IMR-90 (cell line): ENCODE measurements at regions not wholly inside any gene's neighbourhood (a gene's known extent, or its start where the extent isn't known, plus 50 kb on each side); places are given as distances from the start of the nearest gene placed in this dataset.
"Not testable (repeated sequence)": the region's sequence is repeated elsewhere in the genome, so short reads cannot be mapped to it uniquely, and the experiment has no call there.

Experiments used
- ATAC-seq: fragments of 200-7000 bp; cut with Tn5 transposase; 2 replicates; pipeline ENCODE4 v1.9.1; 2020; ENCODE audit warnings: low read depth, mild to moderate bottlenecking, moderate library complexity
- BruUV-seq: library from RNA; stranded (reverse); fragments of 400-500 nt; replicated peaks from 2 replicates; lab custom pipeline; 2021; lab: Mats Ljungman, UMichigan
- CTCF ChIA-PET: fragments of 300-600 bp; formaldehyde crosslinking; extraction: SDS; loops from one replicate; lab custom pipeline; 2021; ENCODE audit warnings: antibody characterized with exemption; lab: Yijun Ruan, JAX
- POLR2A ChIA-PET: fragments of 300-600 bp; sonication (Branson Sonifier 250); formaldehyde crosslinking; loops from one replicate; lab custom pipeline; 2022; ENCODE audit warnings: antibody characterized with exemption; ENCODE audit not compliant: unreplicated experiment; lab: Charles Lee
- DNase-seq: peaks from one replicate; pipeline ENCODE4 v3.0.0; 2013
- H2AFZ ChIP-seq: replicated peaks from 2 replicates; pipeline ENCODE3; 2013; ENCODE audit warnings: low read length, mild to moderate bottlenecking; ENCODE audit not compliant: poor library complexity
- H2AK5ac ChIP-seq: 2 replicates; pipeline ENCODE4 v1.6.1; 2013; ENCODE audit warnings: low read depth, low read length, inconsistent platforms
- H2AK9ac ChIP-seq: replicated peaks from 2 replicates; pipeline ENCODE3; 2013; ENCODE audit warnings: mild to moderate bottlenecking, low read depth, low read length, moderate library complexity; ENCODE audit not compliant: poor library complexity
- H2BK120ac ChIP-seq: 2 replicates; pipeline ENCODE4 v1.6.1; 2013; ENCODE audit warnings: low read depth, low read length, inconsistent platforms
- H2BK15ac ChIP-seq: 3 replicates; pipeline ENCODE4 v1.6.1; 2013; ENCODE audit warnings: low read depth, low read length, inconsistent platforms
- H2BK20ac ChIP-seq: 2 replicates; pipeline ENCODE4 v1.6.1; 2013; ENCODE audit warnings: low read depth, mild to moderate bottlenecking, inconsistent platforms, low read length, moderate library complexity
- H2BK5ac ChIP-seq: 2 replicates; pipeline ENCODE4 v1.6.1; 2013; ENCODE audit warnings: mild to moderate bottlenecking, low read depth, low read length, inconsistent platforms; ENCODE audit not compliant: poor library complexity, severe bottlenecking
- H3K14ac ChIP-seq: replicated peaks from 2 replicates; pipeline ENCODE4 v1.6.1; 2013; ENCODE audit warnings: low read depth, low read length, inconsistent platforms
- H3K18ac ChIP-seq: 2 replicates; pipeline ENCODE4 v1.6.1; 2013; ENCODE audit warnings: low read depth, low read length, control low read depth
- H3K23ac ChIP-seq: 2 replicates; pipeline ENCODE4 v1.6.1; 2013; ENCODE audit warnings: low read depth, low read length, inconsistent platforms
- H3K27ac ChIP-seq: 2 replicates; pipeline ENCODE4 v1.5.1; 2013; ENCODE audit warnings: mild to moderate bottlenecking, control low read depth, low read length; ENCODE audit not compliant: insufficient read depth
- H3K27me3 ChIP-seq: 2 replicates; pipeline ENCODE4 v1.6.1; 2013; ENCODE audit warnings: low read length; ENCODE audit not compliant: control insufficient read depth, insufficient read depth
- H3K36me3 ChIP-seq: 2 replicates; pipeline ENCODE4 v1.6.1; 2013; ENCODE audit warnings: low read length, mixed read lengths; ENCODE audit not compliant: control insufficient read depth, insufficient read depth
- H3K4ac ChIP-seq: 2 replicates; pipeline ENCODE4 v1.6.1; 2013; ENCODE audit warnings: low read depth, low read length, inconsistent platforms
- H3K4me1 ChIP-seq: 2 replicates; pipeline ENCODE4 v1.6.1; 2013; ENCODE audit warnings: low read length, mixed read lengths; ENCODE audit not compliant: control insufficient read depth, insufficient read depth
- H3K4me2 ChIP-seq: 2 replicates; pipeline ENCODE4 v1.6.1; 2013; ENCODE audit warnings: low read depth, mild to moderate bottlenecking, control low read depth, low read length, moderate library complexity
- H3K4me3 ChIP-seq: 2 replicates; pipeline ENCODE4 v1.5.1; 2013; ENCODE audit warnings: low read depth, mild to moderate bottlenecking, control low read depth, low read length, moderate library complexity; ENCODE audit not compliant: insufficient read depth
- H3K56ac ChIP-seq: 2 replicates; pipeline ENCODE4 v1.6.1; 2013; ENCODE audit warnings: low read length, inconsistent platforms; ENCODE audit not compliant: insufficient read depth; ENCODE audit errors: extremely low read depth
- H3K79me1 ChIP-seq, 2 experiments: 2 replicates each; pipeline ENCODE4 v1.6.1; 2013; ENCODE audit warnings: low read length in 2 of 2, inconsistent platforms in 1 of 2, low read depth in 1 of 2
- H3K9ac ChIP-seq: 2 replicates; pipeline ENCODE4 v1.6.1; 2013; ENCODE audit warnings: low read depth, low read length, control low read depth
- H3K9me1 ChIP-seq: 2 replicates; pipeline ENCODE4 v1.6.1; 2013; ENCODE audit warnings: low read length, inconsistent platforms; ENCODE audit not compliant: insufficient read depth
- H3K9me3 ChIP-seq: 2 replicates; pipeline ENCODE4 v1.6.1; 2013; ENCODE audit warnings: low read length; ENCODE audit not compliant: control insufficient read depth, insufficient read depth
- H4K20me1 ChIP-seq: 2 replicates; pipeline ENCODE4 v1.6.1; 2013; ENCODE audit warnings: low read length, inconsistent platforms; ENCODE audit not compliant: insufficient read depth
- H4K5ac ChIP-seq: 2 replicates; pipeline ENCODE4 v1.6.1; 2013; ENCODE audit warnings: mild to moderate bottlenecking, low read depth, low read length, control low read depth
- H4K8ac ChIP-seq, 2 experiments: 2 replicates each; pipeline ENCODE4 v1.6.1; 2013; ENCODE audit warnings: low read depth in 2 of 2, low read length in 2 of 2, control low read depth in 1 of 2, inconsistent platforms in 1 of 2
- H4K91ac ChIP-seq: 2 replicates; pipeline ENCODE4 v1.6.1; 2013; ENCODE audit warnings: low read depth, low read length, inconsistent platforms; ENCODE audit not compliant: insufficient read depth
- MAFK ChIP-seq: IDR thresholded peaks from 2 replicates; pipeline ENCODE4 v1.6.1; 2012; ENCODE audit warnings: low read depth, low read length, improper control_type of control experiment
- MAZ ChIP-seq: IDR thresholded peaks from 2 replicates; pipeline ENCODE4 v1.6.1; 2012; ENCODE audit warnings: low read depth, mild to moderate bottlenecking, low read length, improper control_type of control experiment, moderate library complexity, borderline replicate concordance
- RCOR1 ChIP-seq: IDR thresholded peaks from 2 replicates; pipeline ENCODE4 v1.6.1; 2012; ENCODE audit warnings: mild to moderate bottlenecking, low read length, improper control_type of control experiment; ENCODE audit not compliant: insufficient replicate concordance
- whole genome bisulfite sequencing, 2 experiments: methylation state at CpG; one replicate each; pipeline versions ENCODE4 v1.1.5 to v1.1.7; 2013; ENCODE audit warnings: missing lambda C conversion rate in 2 of 2; ENCODE audit not compliant: insufficient read length in 1 of 2; ENCODE audit errors: extremely low coverage in 2 of 2; 5-methylcytosine and 5-hydroxymethylcytosine counted together
- dilution Hi-C: fragments of 300-500 bp; cut with HindIII; formaldehyde crosslinking; loops from one replicate; pipeline ENCODE4 v1.14.3; 2018; ENCODE audit warnings: low sequenced_read_pairs; ENCODE audit not compliant: unreplicated experiment
- in situ Hi-C: fragments of 300-500 bp; cut with MboI; formaldehyde crosslinking; loops from 3 replicates; pipeline ENCODE4 v1.14.3; 2019; ENCODE audit warnings: low sequenced_read_pairs, inconsistent platforms, mixed read lengths
- intact Hi-C: fragments of 100-400 bp; cut with micrococcal nuclease; formaldehyde crosslinking; loops from 2 replicates; pipeline ENCODE4 v1.10.0; 2022

GRCh38 chr9:7432989-7433388, 366.6 kb downstream of the DMAC1 start:
- no peaks in the 10 kb centered on the region; the same call in 1 of the 2 replicates for H3K27me3 ChIP-seq
- H2BK5ac ChIP-seq = no peak overlapping the region
- no TSS peak for BruUV-seq
- H3K18ac ChIP-seq = no peak overlapping the region
- H2AK9ac ChIP-seq = no peak overlapping the region
- ChIA-PET CTCF (no interaction called here), POLR2A (no interaction called here)
- H3K4me3 ChIP-seq = no peak overlapping the region
- H2BK15ac ChIP-seq = no peak overlapping the region
- WGBS, 2 experiments = 100% methylated on average over 2 of the region's 2 CpGs; no CpG with 5 or more reads in 1 of the 2 experiments
- no peak overlapping the region for H4K91ac ChIP-seq
- H3K79me1 ChIP-seq = no peaks in the 10 kb centered on the region
- no peak overlapping the region for H3K56ac ChIP-seq
- H2BK20ac ChIP-seq = no peak overlapping the region
- no peak overlapping the region for H4K5ac ChIP-seq
- no peak for DNase-seq
- no peaks in the 10 kb centered on the region for H3K4me1 ChIP-seq
- H3K23ac ChIP-seq = no peak overlapping the region
- dilution Hi-C loops = no loop called here
- H2AFZ ChIP-seq = no peak overlapping the region
- H3K36me3 ChIP-seq = no peaks in the 10 kb centered on the region
- in situ Hi-C loops = no loop called here
- intact Hi-C loops = no loop called here
- no peaks in the 10 kb centered on the region for H4K20me1 ChIP-seq
- H2BK120ac ChIP-seq = no peak overlapping the region
- no peak overlapping the region for H4K8ac ChIP-seq
- H3K9ac ChIP-seq = no peak overlapping the region
- H3K4me2 ChIP-seq = no peak overlapping the region
- H3K9me3 ChIP-seq = 0 out of 2 replicates have a peak, but pooled peaks cover 1% of the 10 kb centered on the region
- no peak for TF ChIP-seq MAZ
- TF ChIP-seq MAFK = no peak
- no peak for TF ChIP-seq RCOR1
- no peak overlapping the region for H2AK5ac ChIP-seq
- H3K4ac ChIP-seq = no peak overlapping the region
- H3K9me1 ChIP-seq = no peaks in the 10 kb centered on the region
- H3K14ac ChIP-seq = no peak overlapping the region
- no peak overlapping the region for H3K27ac ChIP-seq
- no peak for ATAC-seq

- H3K27ac ChIP-seq, H3K4me3 ChIP-seq, H3K56ac ChIP-seq, CTCF ChIA-PET, H4K8ac ChIP-seq, H2AK9ac ChIP-seq, H3K79me1 ChIP-seq, H2AFZ ChIP-seq, H2BK120ac ChIP-seq, H3K9me1 ChIP-seq, H3K23ac ChIP-seq, H2BK5ac ChIP-seq, dilution Hi-C loops, H3K9me3 ChIP-seq, H3K36me3 ChIP-seq, H2BK15ac ChIP-seq, H3K18ac ChIP-seq, in situ Hi-C loops, H3K9ac ChIP-seq, BruUV-seq, DNase-seq, H3K27me3 ChIP-seq, H2AK5ac ChIP-seq, H3K4me2 ChIP-seq, H4K5ac ChIP-seq, H2BK20ac ChIP-seq, intact Hi-C loops, H3K4ac ChIP-seq, H4K20me1 ChIP-seq, H3K4me1 ChIP-seq, H3K14ac ChIP-seq, ATAC-seq, POLR2A ChIA-PET, H4K91ac ChIP-seq: not testable (repeated sequence)
- whole genome bisulfite sequencing, 2 experiments = no CpG with 5 or more reads among the region's 1 CpG
Measured at GRCh38 chr9:7417397-7417796, 382.2 kb downstream of the DMAC1 start.
